Liver (tissue), 8 donors: ENCODE measurements at regions not wholly inside any gene's neighbourhood (a gene's known extent, or its start where the extent isn't known, plus 50 kb on each side); places are given as distances from the start of the nearest gene placed in this dataset.

Experiments used
- DNase-seq: peaks from one replicate; pipeline ENCODE4 v3.0.0-alpha.2; 2017; ENCODE audit warnings: low spot score
- H3K27ac ChIP-seq, 2 donors: one replicate each; pipeline ENCODE4 v1.7.0; 2013; ENCODE audit warnings: inconsistent platforms in 2 of 2, low read length in 2 of 2, control low read depth in 1 of 2, low read depth in 1 of 2, mild to moderate bottlenecking in 1 of 2
- H3K27me3 ChIP-seq, 4 donors: one replicate each; pipeline versions ENCODE4 v1.6.1 to v1.7.0; 2013; ENCODE audit warnings: low read length in 3 of 4, inconsistent platforms in 1 of 4, mild to moderate bottlenecking in 1 of 4, moderate library complexity in 1 of 4; ENCODE audit not compliant: control insufficient read depth in 4 of 4, insufficient read depth in 4 of 4
- H3K36me3 ChIP-seq, 4 donors: one replicate each; pipeline versions ENCODE4 v1.6.1 to v1.7.0; 2013; ENCODE audit warnings: low read length in 3 of 4, mild to moderate bottlenecking in 3 of 4, low read depth in 1 of 4, moderate library complexity in 1 of 4; ENCODE audit not compliant: control insufficient read depth in 4 of 4, insufficient read depth in 3 of 4
- H3K4me1 ChIP-seq, 4 donors: one replicate each; pipeline versions ENCODE4 v1.6.1 to v1.7.0; 2013; ENCODE audit warnings: low read length in 3 of 4, mild to moderate bottlenecking in 3 of 4, moderate library complexity in 1 of 4; ENCODE audit not compliant: control insufficient read depth in 4 of 4, insufficient read depth in 4 of 4
- H3K4me3 ChIP-seq, 3 donors: one replicate each; pipeline versions ENCODE4 v1.6.1 to v1.7.0; 2013; ENCODE audit warnings: low read length in 3 of 3, control low read depth in 1 of 3, low read depth in 1 of 3, mild to moderate bottlenecking in 1 of 3
- H3K9ac ChIP-seq, 2 donors: one replicate each; pipeline ENCODE4 v1.7.0; 2013; ENCODE audit warnings: low read length in 2 of 2, mild to moderate bottlenecking in 2 of 2, moderate library complexity in 2 of 2, control low read depth in 1 of 2, low read depth in 1 of 2
- H3K9me3 ChIP-seq, 4 donors: one replicate each; pipeline versions ENCODE4 v1.6.1 to v1.7.0; 2013; ENCODE audit warnings: low read length in 3 of 4; ENCODE audit not compliant: control insufficient read depth in 4 of 4
- ATF3 ChIP-seq: IDR thresholded peaks from 2 replicates; pipeline ENCODE4 v1.6.1; 2016; ENCODE audit warnings: antibody characterized with exemption
- CTCF ChIP-seq: fragments of 150-350 bp; IDR thresholded peaks from 2 replicates; pipeline ENCODE4 v1.5.1; 2017; ENCODE audit warnings: improper control_type of control experiment, low read depth, low read length; ENCODE audit not compliant: missing input control
- EGR1 ChIP-seq, 2 donors: IDR thresholded peaks; 2 replicates each; pipeline ENCODE4 v1.6.1; 2016 to 2018; ENCODE audit warnings: antibody characterized with exemption in 2 of 2, low read depth in 2 of 2
- FOXA1 ChIP-seq: IDR thresholded peaks from 2 replicates; pipeline ENCODE4 v1.6.1; 2016; ENCODE audit warnings: antibody characterized with exemption
- FOXA2 ChIP-seq: IDR thresholded peaks from 2 replicates; pipeline ENCODE4 v1.6.1; 2016; ENCODE audit warnings: antibody characterized with exemption
- GABPA ChIP-seq, 2 donors: IDR thresholded peaks in 1 of 2; conservative IDR thresholded peaks in 1 of 2; 2 replicates each; pipeline ENCODE4 v1.6.1; 2016; ENCODE audit warnings: antibody characterized with exemption in 2 of 2, mild to moderate bottlenecking in 1 of 2, moderate library complexity in 1 of 2
- HNF4A ChIP-seq, 2 donors: conservative IDR thresholded peaks; 2 replicates each; pipeline ENCODE4 v1.6.1; 2016; ENCODE audit warnings: antibody characterized with exemption in 2 of 2, mild to moderate bottlenecking in 2 of 2
- HNF4G ChIP-seq: IDR thresholded peaks from 2 replicates; pipeline ENCODE4 v1.6.1; 2016; ENCODE audit warnings: antibody characterized with exemption
- JUND ChIP-seq, 2 donors: IDR thresholded peaks; 2 replicates each; pipeline ENCODE4 v1.6.1; 2016; ENCODE audit warnings: antibody characterized with exemption in 2 of 2
- MAX ChIP-seq: IDR thresholded peaks from 2 replicates; pipeline ENCODE4 v1.6.1; 2016; ENCODE audit warnings: antibody characterized with exemption
- NR2F2 ChIP-seq: IDR thresholded peaks from 2 replicates; pipeline ENCODE4 v1.6.1; 2016; ENCODE audit warnings: antibody characterized with exemption
- RAD21 ChIP-seq, 2 donors: IDR thresholded peaks; 2 replicates each; pipeline ENCODE4 v1.6.1; 2016; ENCODE audit warnings: antibody characterized with exemption in 2 of 2, mild to moderate bottlenecking in 2 of 2
- REST ChIP-seq: IDR thresholded peaks from 2 replicates; pipeline ENCODE4 v1.6.1; 2016; ENCODE audit warnings: antibody characterized with exemption, mild to moderate bottlenecking
- RXRA ChIP-seq, 2 donors: IDR thresholded peaks; 2 replicates each; pipeline ENCODE4 v1.6.1; 2017 to 2018; ENCODE audit warnings: antibody characterized with exemption in 2 of 2, mild to moderate bottlenecking in 1 of 2
- SP1 ChIP-seq: IDR thresholded peaks from 2 replicates; pipeline ENCODE4 v1.6.1; 2018; ENCODE audit warnings: antibody characterized with exemption, mild to moderate bottlenecking
- TAF1 ChIP-seq: conservative IDR thresholded peaks from 2 replicates; pipeline ENCODE4 v1.6.1; 2016; ENCODE audit warnings: antibody characterized with exemption, mild to moderate bottlenecking
- YY1 ChIP-seq: IDR thresholded peaks from 2 replicates; pipeline ENCODE4 v1.6.1; 2016; ENCODE audit warnings: antibody characterized with exemption, mild to moderate bottlenecking
- ZBTB33 ChIP-seq: IDR thresholded peaks from 2 replicates; pipeline ENCODE4 v1.6.1; 2016; ENCODE audit warnings: antibody characterized with exemption
- WGBS: extraction: QIAGEN DNeasy Blood & Tissue Kit; methylation state at CpG from one replicate; pipeline ENCODE4 v1.1.7; 2013; 5-methylcytosine and 5-hydroxymethylcytosine counted together
- donor health status: healthy.
- donor health status: healthy.
- donor health status: healthy.
- donor health status: healthy.
- donor health status: healthy.

- no peak for TF ChIP-seq ATF3
Measured at GRCh38 chr11:95547976-95548375, 241.6 kb downstream of the FAM76B start.

GRCh38 chr11:95547186-95547585 lies 242.4 kb downstream of the FAM76B start:
- Histone ChIP-seq H3K9ac (no peak overlapping the region), H3K27me3 (no peaks in the 10 kb centered on the region), H3K4me1 (no peaks in the 10 kb centered on the region), H3K4me3 (no peak overlapping the region), H3K36me3 (no peaks in the 10 kb centered on the region), H3K27ac (no peak overlapping the region), H3K9me3 (no peaks in the 10 kb centered on the region)
- TF ChIP-seq JUND (IDR thresholded peaks at IDR 0.05) = no peak
- TF ChIP-seq RXRA (IDR thresholded peaks at IDR 0.05) = no peak
- no peak for TF ChIP-seq YY1
- TF ChIP-seq EGR1 (IDR thresholded peaks at IDR 0.05; ENCODE audit: low read depth in 2 of 2) = no peak
- TF ChIP-seq TAF1 = no peak
- no peak for TF ChIP-seq FOXA2
- TF ChIP-seq ZBTB33 = no peak
- TF ChIP-seq REST = no peak
- no peak for TF ChIP-seq MAX
- no peak for TF ChIP-seq CTCF
- no peak for TF ChIP-seq SP1
- TF ChIP-seq FOXA1 = no peak
- TF ChIP-seq HNF4A (conservative IDR thresholded peaks at IDR 0.05) = no peak
- TF ChIP-seq NR2F2 = no peak
- TF ChIP-seq ATF3 = no peak
- no peak for TF ChIP-seq HNF4G
- TF ChIP-seq RAD21 (IDR thresholded peaks at IDR 0.05) = no peak
- no peak for TF ChIP-seq GABPA (IDR thresholded peaks at IDR 0.05 in 1 of 2, conservative IDR thresholded peaks at IDR 0.05 in 1 of 2)
- 89% methylated on average over 2 of the region's 2 CpGs for WGBS
- no peak for DNase-seq

More at GRCh38 chr11:95547976-95548375, 241.6 kb downstream of the FAM76B start:
- DNase-seq = no peak
- H3K36me3 ChIP-seq = no peaks in the 10 kb centered on the region
- no peak overlapping the region for H3K4me3 ChIP-seq
- H3K9me3 ChIP-seq = no peaks in the 10 kb centered on the region
- no peak overlapping the region for H3K9ac ChIP-seq
- no peak overlapping the region for H3K27ac ChIP-seq
- no peaks in the 10 kb centered on the region for H3K4me1 ChIP-seq
- H3K27me3 ChIP-seq = no peaks in the 10 kb centered on the region
